ENCODE measurements at regions not wholly inside any gene's neighbourhood (a gene's known extent, or its start where the extent isn't known, plus 50 kb on each side); places are given as distances from the start of the nearest gene placed in this dataset.

DNA sequence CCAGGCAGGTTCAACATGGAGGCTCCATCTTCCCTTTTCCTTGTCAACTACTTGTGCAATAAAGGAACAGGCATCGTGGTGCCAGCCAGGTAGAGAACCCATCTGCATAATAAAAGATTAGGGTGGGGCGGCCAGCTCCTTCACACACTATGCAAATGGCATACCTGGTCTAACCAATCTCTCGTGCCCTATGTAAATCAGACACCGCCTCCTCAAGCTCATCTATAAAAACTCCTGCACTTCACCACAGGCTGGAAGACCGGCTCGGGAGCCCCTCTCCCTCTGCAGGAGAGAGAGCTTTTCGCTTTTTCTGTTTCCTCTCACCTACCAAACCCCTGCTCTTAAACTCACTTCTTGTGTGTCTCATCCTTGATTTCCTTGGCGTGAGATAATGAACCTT, 244.3 kb upstream of the PUM3 start:
- Mint-ChIP-seq H3K27me3 (ENCODE audit: low read depth) (peaks cover 1% of the 10 kb centered on the region), H3K4me3 (no peak overlapping the region), H3K36me3 (ENCODE audit: insufficient read depth) (no peaks in the 10 kb centered on the region), H3K9me3 (no peaks in the 10 kb centered on the region), H3K4me1 (ENCODE audit: low read depth) (no peaks in the 10 kb centered on the region)
- ATAC-seq (no peak), DNase-seq (no peak)

DNA sequence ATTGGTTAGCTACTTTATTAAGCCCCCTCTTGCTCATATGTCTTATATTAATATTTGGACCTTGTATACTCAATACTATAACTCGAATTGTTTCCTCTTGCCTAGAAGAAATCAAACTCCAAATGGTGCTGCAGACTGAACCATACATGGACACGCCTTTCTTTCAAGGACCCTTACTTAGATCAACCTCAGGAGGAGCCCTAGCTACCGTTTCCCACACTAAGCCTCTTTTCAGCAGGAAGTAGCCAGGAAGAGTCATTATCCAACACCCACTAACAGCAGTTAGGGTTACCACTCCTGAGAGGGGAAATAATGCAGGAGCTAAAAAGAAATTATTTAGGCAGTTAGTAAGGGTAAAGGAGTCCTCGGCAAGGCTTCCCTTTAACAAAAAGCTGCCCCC, 243.8 kb upstream of the PUM3 start:
- no peaks in the 10 kb centered on the region for H3K4me1 Mint-ChIP-seq (ENCODE audit: low read depth)
- no peak overlapping the region for H3K4me3 Mint-ChIP-seq
- H3K36me3 Mint-ChIP-seq (ENCODE audit: insufficient read depth) = no peaks in the 10 kb centered on the region
- DNase-seq = no peak
- H3K27me3 Mint-ChIP-seq (ENCODE audit: low read depth) = no peaks in the 10 kb centered on the region
- no peaks in the 10 kb centered on the region for H3K9me3 Mint-ChIP-seq
- no peak for ATAC-seq

DNA sequence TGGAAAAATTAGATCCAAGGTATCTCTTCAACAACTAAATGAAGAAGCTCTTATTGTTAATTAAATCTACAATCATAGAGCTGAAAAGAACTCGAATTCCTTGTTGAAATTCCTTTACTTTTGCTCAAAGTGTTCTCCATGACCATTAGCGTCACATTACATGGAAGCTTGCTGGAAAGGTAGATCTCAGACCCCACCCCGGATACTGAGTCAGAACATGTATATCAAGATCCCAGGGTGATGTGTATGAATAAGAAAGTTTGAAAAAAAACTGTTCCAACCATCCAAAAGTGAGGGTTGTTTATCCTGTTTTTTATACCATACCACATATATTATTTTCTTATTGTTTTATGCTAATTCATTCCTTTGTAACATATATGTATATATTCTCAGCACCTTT, 237.1 kb upstream of the PUM3 start:
- ATAC-seq = no peak
- DNase-seq = no peak
- H3K27me3 Mint-ChIP-seq (ENCODE audit: low read depth) = no peaks in the 10 kb centered on the region
- H3K36me3 Mint-ChIP-seq (ENCODE audit: insufficient read depth) = no peaks in the 10 kb centered on the region
- peaks cover 4% of the 10 kb centered on the region for H3K9me3 Mint-ChIP-seq
- no peak overlapping the region for H3K4me3 Mint-ChIP-seq
- H3K4me1 Mint-ChIP-seq (ENCODE audit: low read depth) = no peaks in the 10 kb centered on the region

DNA sequence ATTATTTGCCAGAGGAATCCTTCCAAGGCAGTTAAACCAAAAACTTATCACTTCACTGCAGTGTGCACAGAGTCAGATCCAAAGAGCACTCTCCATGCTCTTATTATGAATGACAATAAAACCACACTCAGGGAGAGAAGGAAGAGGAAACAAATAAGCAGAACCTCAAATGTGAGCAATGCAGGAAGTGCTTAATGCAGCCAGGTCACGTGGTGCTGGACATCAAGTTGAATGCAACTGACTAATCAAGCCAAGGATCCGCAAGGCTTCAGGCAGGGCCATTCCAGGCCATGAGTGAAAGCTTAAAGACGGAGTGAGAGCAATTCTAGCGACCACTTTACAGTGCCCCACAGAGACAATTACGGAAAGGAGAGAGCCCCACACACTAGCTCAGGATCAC, 230.4 kb upstream of the PUM3 start:
- Mint-ChIP-seq H3K36me3 (ENCODE audit: insufficient read depth) (no peaks in the 10 kb centered on the region), H3K4me3 (no peak overlapping the region), H3K9me3 (peaks cover 4% of the 10 kb centered on the region), H3K4me1 (ENCODE audit: low read depth) (no peaks in the 10 kb centered on the region), H3K27me3 (ENCODE audit: low read depth) (peaks cover 3% of the 10 kb centered on the region)
- DNase-seq = no peak
- ATAC-seq = no peak

DNA sequence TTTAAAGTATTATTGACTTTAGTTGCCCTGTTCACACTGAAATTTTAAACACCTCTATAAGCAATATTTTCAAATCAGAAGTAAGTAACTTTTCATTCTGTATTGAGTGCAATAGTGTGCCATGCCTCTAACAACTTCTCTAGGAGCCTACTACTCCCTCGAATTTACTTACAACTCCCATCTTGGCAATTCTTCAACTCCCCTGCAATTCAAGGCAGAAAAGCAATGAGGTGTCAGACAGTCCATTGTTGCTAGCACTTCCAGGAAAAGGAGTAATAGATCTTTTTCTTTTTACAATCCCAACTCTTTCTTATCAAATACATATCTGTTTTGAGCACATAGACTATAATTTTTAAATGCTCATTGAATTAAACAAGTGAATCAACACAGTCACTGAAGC, 222.7 kb upstream of the PUM3 start:
- ATAC-seq = no peak
- Mint-ChIP-seq H3K27me3 (ENCODE audit: low read depth) (no peaks in the 10 kb centered on the region), H3K9me3 (no peaks in the 10 kb centered on the region), H3K36me3 (ENCODE audit: insufficient read depth) (no peaks in the 10 kb centered on the region), H3K4me1 (ENCODE audit: low read depth) (no peaks in the 10 kb centered on the region), H3K4me3 (no peak overlapping the region)
- DNase-seq = no peak

DNA sequence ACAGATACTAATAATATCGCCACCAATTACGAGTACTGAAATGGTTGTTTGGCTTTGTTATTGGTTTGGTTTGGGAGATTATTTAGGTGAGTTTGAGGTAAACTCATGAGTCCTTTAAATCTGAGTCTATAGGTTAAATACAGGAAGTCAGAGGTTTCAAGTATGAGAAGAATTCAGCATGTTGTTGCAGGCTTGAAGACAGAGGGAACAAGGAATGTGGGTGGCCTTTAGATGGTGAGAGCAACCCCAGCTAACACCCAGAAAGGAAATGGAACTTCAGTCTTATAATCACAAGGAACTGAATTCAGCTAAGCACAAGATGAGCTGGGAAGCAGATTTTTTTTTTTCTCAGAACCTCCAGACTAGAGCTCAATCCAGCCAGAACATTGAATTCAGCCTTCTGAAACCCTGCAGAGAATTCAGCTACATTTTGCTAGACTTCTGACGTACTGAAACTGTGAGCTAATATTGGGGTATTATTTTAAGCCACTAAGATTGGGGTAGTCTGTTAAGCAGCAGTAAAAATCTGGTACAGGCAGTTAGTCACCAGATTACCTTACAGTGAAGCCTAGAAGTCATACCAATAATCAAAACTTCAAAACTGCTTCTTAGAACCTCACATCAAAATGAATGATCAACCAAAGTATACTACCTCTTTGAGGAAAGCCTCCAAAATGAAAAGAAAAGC, 216.0 kb upstream of the PUM3 start:
- DNase-seq = no peak
- no peak for ATAC-seq
- no peaks in the 10 kb centered on the region for H3K27me3 Mint-ChIP-seq (ENCODE audit: low read depth)
- no peak overlapping the region for H3K4me3 Mint-ChIP-seq
- no peaks in the 10 kb centered on the region for H3K9me3 Mint-ChIP-seq
- no peaks in the 10 kb centered on the region for H3K36me3 Mint-ChIP-seq (ENCODE audit: insufficient read depth)
- H3K4me1 Mint-ChIP-seq (ENCODE audit: low read depth) = no peaks in the 10 kb centered on the region

DNA sequence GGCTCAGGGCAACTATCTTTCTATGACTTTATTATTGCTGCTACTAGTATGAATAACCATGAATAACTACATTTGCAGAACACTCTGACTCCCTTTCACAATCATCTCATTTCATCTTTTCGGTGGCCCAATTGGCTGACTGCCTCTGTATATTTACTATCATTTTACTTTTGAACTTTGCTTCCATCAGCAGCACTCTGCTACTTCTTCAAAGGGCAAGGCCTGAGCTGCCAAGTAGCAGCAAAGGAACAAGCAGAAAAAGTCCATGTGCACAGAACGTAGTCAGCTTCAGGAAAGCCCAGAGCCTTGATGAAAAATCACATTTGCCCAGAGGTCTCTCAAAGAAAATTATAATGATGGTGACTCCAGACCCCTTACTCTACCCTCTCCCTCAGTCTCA, 214.5 kb upstream of the PUM3 start:
- ATAC-seq (no peak), DNase-seq (no peak)
- Mint-ChIP-seq H3K9me3 (no peaks in the 10 kb centered on the region), H3K36me3 (ENCODE audit: insufficient read depth) (no peaks in the 10 kb centered on the region), H3K4me3 (no peak overlapping the region), H3K27me3 (ENCODE audit: low read depth) (no peaks in the 10 kb centered on the region), H3K4me1 (ENCODE audit: low read depth) (no peaks in the 10 kb centered on the region)

DNA sequence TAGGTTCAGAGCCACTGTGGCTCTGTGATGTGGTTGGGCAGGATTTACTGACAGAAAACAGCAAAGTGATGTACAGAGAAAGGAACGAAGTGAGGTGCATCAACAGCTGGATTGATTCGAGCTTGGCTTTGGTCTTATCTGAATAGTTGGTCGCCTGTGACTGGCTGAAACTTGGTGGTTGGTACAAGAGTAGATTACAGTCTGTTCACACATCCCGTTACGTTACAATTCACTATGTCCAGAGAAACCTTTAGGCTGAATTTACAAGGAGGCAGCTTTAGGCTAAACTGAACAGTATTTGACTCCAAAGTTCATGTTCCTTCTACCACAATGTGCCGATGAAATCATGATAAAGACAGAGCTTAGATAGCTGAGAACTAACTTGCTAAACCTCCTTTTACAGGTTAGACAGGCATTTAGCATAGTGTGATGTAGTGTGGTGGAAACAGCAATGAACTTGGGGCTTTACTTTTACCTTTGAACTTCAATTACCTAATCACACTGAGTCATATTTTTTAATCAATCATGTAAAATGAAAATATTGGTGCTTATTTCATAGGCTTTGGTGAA, 210.2 kb upstream of the PUM3 start:
- H3K27me3 Mint-ChIP-seq (ENCODE audit: low read depth) = no peaks in the 10 kb centered on the region
- no peak overlapping the region for H3K4me3 Mint-ChIP-seq
- no peaks in the 10 kb centered on the region for H3K4me1 Mint-ChIP-seq (ENCODE audit: low read depth)
- H3K36me3 Mint-ChIP-seq (ENCODE audit: insufficient read depth) = no peaks in the 10 kb centered on the region
- no peak for ATAC-seq
- no peak for DNase-seq
- H3K9me3 Mint-ChIP-seq = no peaks in the 10 kb centered on the region

DNA sequence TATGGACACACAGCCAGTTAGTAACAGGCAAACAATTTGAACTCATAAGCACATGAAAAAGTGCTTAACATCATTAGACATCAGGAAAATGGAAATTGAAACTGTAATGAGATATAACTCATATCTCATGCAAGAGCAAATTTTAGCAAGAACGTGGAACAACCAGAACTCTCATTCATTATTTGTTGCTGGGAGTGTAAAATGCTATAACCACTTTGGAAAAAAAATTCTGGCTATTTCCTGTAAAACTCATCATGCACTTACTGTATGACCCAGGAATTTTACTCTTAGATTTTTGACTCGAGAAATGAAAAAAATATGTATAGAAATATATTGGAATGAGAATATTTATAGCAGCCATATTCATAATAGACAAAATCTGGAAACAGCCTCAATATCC, 205.7 kb upstream of the PUM3 start:
- Mint-ChIP-seq H3K4me3 (no peak overlapping the region), H3K27me3 (ENCODE audit: low read depth) (peaks cover 3% of the 10 kb centered on the region), H3K36me3 (ENCODE audit: insufficient read depth) (no peaks in the 10 kb centered on the region), H3K4me1 (ENCODE audit: low read depth) (no peaks in the 10 kb centered on the region), H3K9me3 (no peaks in the 10 kb centered on the region)
- DNase-seq (no peak), ATAC-seq (no peak)

DNA sequence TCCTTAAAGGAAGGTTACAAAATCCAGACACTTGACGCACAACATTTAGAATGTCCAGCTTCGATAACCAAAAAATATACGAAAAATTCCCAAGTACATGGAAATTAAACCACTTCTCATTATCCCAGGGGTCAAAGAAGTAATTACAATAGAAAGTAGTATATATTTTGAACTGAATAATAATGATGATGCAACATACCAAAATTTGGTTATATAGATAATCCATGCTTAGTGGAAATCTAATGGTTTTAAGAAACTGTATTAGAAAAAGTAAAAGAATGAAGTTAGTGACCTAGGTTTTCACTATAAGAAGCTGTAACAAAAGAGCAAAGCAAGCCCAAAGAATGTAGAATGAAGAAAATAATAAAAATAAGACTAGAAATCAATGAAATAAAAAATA, 204.0 kb upstream of the PUM3 start:
- Mint-ChIP-seq H3K4me1 (ENCODE audit: low read depth) (no peaks in the 10 kb centered on the region), H3K36me3 (ENCODE audit: insufficient read depth) (no peaks in the 10 kb centered on the region), H3K9me3 (no peaks in the 10 kb centered on the region), H3K27me3 (ENCODE audit: low read depth) (peaks cover 3% of the 10 kb centered on the region), H3K4me3 (no peak overlapping the region)
- ATAC-seq (no peak), DNase-seq (no peak)

DNA sequence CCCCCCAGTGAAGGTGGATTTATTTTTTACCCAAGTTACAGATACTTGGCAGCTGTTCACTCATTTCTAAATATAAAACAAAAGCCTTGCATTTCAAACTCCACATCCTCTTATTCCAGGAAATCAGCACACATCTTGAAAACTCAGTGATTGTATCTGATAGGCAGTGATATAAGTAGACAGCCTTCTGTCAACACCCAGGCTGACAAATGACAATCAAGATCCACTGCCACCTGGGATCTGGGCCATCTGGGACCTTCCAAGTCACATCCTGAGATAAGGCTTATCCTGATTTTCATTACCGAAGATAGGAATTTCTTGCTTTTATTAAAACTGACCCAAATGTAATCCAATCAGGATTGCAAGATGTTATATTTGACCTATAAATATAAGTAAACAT, 201.3 kb upstream of the PUM3 start:
- ATAC-seq = no peak
- Mint-ChIP-seq H3K9me3 (no peaks in the 10 kb centered on the region), H3K4me1 (ENCODE audit: low read depth) (no peaks in the 10 kb centered on the region), H3K4me3 (no peak overlapping the region), H3K27me3 (ENCODE audit: low read depth) (peaks cover 3% of the 10 kb centered on the region), H3K36me3 (ENCODE audit: insufficient read depth) (no peaks in the 10 kb centered on the region)
- DNase-seq = no peak

DNA sequence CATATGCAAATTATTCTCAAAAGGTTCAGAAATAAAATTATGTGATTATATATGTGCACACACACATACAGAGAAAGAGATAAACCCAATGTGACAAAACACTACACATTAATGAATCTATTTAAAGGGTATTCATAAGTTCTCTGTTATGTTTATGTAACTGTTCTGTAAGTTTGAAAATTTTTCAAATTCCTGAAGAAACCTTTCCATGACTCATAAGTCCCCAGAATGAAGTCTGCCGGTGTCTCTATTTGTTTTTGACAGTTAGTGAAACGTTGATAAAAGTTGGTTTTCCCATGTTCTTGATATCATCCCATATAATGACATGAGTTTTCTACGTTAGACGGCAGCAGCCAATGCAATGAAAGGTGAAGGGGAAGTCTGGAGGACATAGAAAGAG, 199.5 kb upstream of the PUM3 start:
- ATAC-seq (no peak), DNase-seq (no peak)
- Mint-ChIP-seq H3K36me3 (ENCODE audit: insufficient read depth) (no peaks in the 10 kb centered on the region), H3K4me3 (no peak overlapping the region), H3K27me3 (ENCODE audit: low read depth) (peaks cover 2% of the 10 kb centered on the region), H3K4me1 (ENCODE audit: low read depth) (no peaks in the 10 kb centered on the region), H3K9me3 (no peaks in the 10 kb centered on the region)

DNA sequence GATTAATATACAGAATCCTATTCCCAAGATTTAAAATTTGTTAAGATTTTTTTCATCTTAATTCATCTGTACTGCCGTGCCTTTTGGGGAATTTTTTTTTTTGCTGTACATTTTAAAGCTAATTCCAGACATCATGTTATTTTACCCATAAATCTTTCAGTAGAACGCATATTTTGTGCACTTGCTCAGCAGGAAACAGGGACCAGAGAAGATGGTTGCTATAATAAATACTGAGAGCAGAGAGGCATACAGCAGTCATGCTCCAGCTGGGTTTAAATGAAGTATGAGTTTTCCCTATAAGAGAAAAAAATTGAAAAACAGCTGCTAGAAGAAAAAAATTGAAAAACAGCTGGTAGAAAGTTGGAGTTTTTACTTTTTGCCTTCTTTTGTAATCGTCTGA, 196.9 kb upstream of the PUM3 start:
- DNase-seq (no peak), ATAC-seq (no peak)
- no peaks in the 10 kb centered on the region for H3K9me3 Mint-ChIP-seq
- no peaks in the 10 kb centered on the region for H3K36me3 Mint-ChIP-seq (ENCODE audit: insufficient read depth)
- H3K4me3 Mint-ChIP-seq = no peak overlapping the region
- no peaks in the 10 kb centered on the region for H3K4me1 Mint-ChIP-seq (ENCODE audit: low read depth)
- H3K27me3 Mint-ChIP-seq (ENCODE audit: low read depth) = no peaks in the 10 kb centered on the region

DNA sequence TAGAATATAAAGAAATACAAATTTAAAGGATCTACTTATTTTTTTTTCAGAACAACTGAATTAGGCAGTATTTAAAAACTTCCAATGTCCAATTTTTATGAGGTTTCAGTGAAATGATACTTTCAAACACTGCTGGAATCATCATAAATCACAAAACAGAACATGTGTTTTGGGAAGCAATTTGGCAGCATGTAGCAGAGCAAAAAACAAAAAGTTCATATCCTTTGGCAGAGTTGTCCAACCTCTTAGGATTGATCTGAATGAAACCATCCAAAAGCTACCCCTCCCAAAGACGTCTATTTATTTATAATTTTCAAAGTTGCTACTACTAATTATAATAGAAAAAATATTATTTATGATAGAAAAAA, 192.4 kb upstream of the PUM3 start:
- Mint-ChIP-seq H3K4me1 (ENCODE audit: low read depth) (no peaks in the 10 kb centered on the region), H3K36me3 (ENCODE audit: insufficient read depth) (no peaks in the 10 kb centered on the region), H3K9me3 (no peaks in the 10 kb centered on the region), H3K4me3 (no peak overlapping the region), H3K27me3 (ENCODE audit: low read depth) (peaks cover 2% of the 10 kb centered on the region)
- no peak for DNase-seq
- no peak for ATAC-seq

DNA sequence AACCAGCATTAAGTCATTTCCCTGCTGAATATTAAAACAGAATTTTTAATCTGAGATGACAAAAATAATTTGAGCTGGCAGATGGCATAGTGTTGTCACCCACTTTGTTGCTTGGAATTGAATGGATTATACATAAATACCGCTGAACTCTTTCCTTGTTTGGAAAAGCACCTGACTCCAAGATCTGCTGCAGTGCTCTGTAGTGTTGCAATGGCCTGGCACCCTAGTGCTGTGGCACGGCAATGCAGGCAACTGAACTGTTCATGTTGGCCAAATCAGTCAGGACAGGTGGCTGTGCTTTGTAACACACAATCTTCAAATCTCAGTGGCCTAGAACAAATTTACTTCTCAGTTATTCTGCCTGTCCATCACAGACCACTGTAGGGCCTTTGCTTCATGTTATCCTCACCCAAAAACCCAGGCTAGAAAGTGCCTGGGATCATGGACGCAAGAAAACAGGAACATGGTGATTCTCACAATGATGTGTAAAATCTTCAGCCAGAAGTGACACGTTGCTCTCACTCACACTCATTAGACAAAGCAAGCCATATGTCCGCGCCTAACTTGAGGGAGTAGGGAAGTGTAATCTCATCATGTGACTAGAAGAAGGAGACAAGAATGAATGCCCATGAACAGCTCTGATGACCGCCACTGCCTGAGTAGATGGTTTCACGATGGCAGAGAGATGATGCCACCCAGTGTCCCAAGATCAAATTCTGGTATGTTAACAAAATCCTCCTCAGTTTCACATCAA, 191.9 kb upstream of the PUM3 start:
- Mint-ChIP-seq H3K4me3 (no peak overlapping the region), H3K36me3 (ENCODE audit: insufficient read depth) (no peaks in the 10 kb centered on the region), H3K27me3 (ENCODE audit: low read depth) (peaks cover 2% of the 10 kb centered on the region), H3K9me3 (no peaks in the 10 kb centered on the region), H3K4me1 (ENCODE audit: low read depth) (no peaks in the 10 kb centered on the region)
- ATAC-seq (no peak), DNase-seq (no peak)
